Fibroblast of mammary gland (primary cell): ENCODE measurements at regions not wholly inside any gene's neighbourhood (a gene's known extent, or its start where the extent isn't known, plus 50 kb on each side); places are given as distances from the start of the nearest gene placed in this dataset.

ENCODE experiments used
- DNase-seq: peaks from one replicate; pipeline ENCODE4 v3.0.0-alpha.2; 2010; ENCODE audit warnings: low read depth
- H3K4me3 ChIP-seq: 2 replicates; pipeline ENCODE4 v1.5.1; 2011; ENCODE audit warnings: low read depth, mild to moderate bottlenecking, low read length, moderate library complexity; ENCODE audit not compliant: control insufficient read depth
- CTCF ChIP-seq: conservative IDR thresholded peaks from 2 replicates; pipeline ENCODE4 v1.5.1; 2011; ENCODE audit warnings: low read depth, low read length, inconsistent platforms; ENCODE audit not compliant: control insufficient read depth, insufficient read depth

DNA sequence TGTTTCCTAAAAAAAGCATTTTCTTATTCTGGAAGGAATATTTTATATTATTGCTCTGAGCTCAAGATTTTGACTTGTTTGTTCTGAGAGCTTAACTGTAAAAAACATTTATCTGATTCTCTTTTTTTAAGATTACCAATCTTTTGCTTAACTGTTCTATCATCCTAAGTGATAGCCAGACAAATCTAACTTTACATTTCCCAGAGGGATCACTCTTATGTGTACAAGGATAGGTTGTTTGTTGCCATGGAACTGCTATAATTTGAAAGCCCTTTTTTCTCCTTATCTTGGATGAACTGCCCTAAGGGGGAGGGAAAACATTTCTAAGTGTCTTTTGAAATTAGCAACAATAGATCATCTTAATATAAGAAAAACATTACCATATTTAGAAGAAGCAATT lies 494.7 kb downstream of the TRAM1L1 start:
- no peak overlapping the region for H3K4me3 ChIP-seq
- no peak for TF ChIP-seq CTCF
- no peak for DNase-seq

DNA sequence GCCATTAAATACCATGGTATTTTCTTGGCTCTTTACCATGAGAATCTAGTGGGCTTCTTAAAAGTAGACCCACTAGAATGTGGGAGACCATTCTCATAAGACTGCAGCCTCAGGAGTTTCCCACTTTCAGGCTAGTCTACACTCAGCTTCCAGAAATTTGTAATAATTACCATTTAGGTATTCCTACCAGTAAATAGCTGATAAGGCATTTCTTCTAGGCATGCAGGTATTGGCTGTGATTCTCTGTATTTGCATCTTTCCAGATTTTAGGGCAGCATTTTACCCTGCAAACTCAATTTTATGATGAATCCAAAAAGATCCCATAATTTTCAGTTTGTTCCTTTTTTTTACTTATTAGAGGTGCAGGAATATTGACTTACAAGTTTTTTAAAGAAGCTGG lies 496.6 kb downstream of the TRAM1L1 start:
- DNase-seq, result no peak
- H3K4me3 ChIP-seq, result no peak overlapping the region
- TF ChIP-seq CTCF, result no peak

GRCh38 chr4:116585246-116585645 lies 500.1 kb downstream of the TRAM1L1 start:
- DNase-seq, result no peak
- no peak for TF ChIP-seq CTCF
- no peak overlapping the region for H3K4me3 ChIP-seq

DNA sequence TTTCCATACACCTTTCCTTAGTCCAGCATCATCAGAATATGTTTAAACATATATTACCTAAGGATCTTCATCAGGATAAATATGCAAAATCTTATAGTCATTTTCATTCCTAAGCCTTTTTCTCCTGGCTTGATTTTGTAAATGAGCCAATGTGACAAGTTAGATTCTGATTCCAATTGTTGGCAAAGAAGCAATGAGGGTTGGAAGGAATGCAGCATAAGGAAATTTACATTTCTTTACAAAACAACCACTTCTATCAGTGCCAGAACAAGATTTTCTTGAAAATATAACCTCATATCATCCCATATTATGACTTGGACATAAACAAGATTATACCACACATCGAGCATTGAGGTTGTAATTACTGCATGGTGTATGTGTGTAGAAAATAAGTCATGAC lies 508.1 kb downstream of the TRAM1L1 start:
- no peak for DNase-seq
- TF ChIP-seq CTCF, result no peak
- no peak overlapping the region for H3K4me3 ChIP-seq

GRCh38 chr4:116573540-116573939 lies 511.8 kb downstream of the TRAM1L1 start:
- H3K4me3 ChIP-seq, result no peak overlapping the region

GRCh38 chr4:116561768-116562167 lies 523.6 kb downstream of the TRAM1L1 start:
- H3K4me3 ChIP-seq, result no peak overlapping the region
- DNase-seq, result no peak
- no peak for TF ChIP-seq CTCF

More at GRCh38 chr4:116573540-116573939, 511.8 kb downstream of the TRAM1L1 start:
- DNase-seq, result no peak
- TF ChIP-seq CTCF, result no peak

DNA sequence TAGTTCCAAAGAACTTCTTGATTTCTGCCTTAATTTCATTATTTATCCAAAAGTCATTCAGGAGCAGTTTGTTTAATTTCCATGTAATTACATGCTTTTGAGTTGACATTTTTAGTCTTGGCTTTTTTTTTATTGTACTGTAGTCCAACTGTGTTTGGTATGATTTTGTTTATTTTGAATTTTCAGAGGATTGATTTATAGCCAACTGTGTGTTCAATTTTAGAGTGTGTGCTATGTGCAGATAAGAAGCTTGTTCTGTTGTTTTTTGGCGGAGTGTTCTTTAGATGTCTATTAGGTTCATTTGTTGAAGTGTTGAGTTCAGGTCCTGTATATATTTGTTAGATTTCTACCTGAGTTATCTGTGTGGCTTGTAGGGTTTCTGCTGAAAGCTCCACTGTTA lies 533.6 kb downstream of the TRAM1L1 start:
- no peak for DNase-seq
- TF ChIP-seq CTCF, result no peak
- no peak overlapping the region for H3K4me3 ChIP-seq
